ENCODE measurements at regions not wholly inside any gene's neighbourhood (a gene's known extent, or its start where the extent isn't known, plus 50 kb on each side); places are given as distances from the start of the nearest gene placed in this dataset.

GRCh38 chr1:82934074-82934473 lies 1064.9 kb downstream of the TTLL7 start:
- Histone ChIP-seq H3K4me1 (ENCODE audit: control insufficient read depth in 1 of 2, extremely low read depth in 1 of 2, insufficient read depth in 2 of 2, low read length in 2 of 2) (no peaks in the 10 kb centered on the region), H3K9me3 (no peaks in the 10 kb centered on the region), H3K36me3 (ENCODE audit: control insufficient read depth in 2 of 2, extremely low read depth in 1 of 2, insufficient read depth in 1 of 2, low read length in 1 of 2) (no peaks in the 10 kb centered on the region), H3K4me3 (ENCODE audit: control insufficient read depth in 1 of 2, extremely low read depth in 1 of 2, low read length in 1 of 2) (no peak overlapping the region), H3K27me3 (replicated peaks in 1 of 2; ENCODE audit: control insufficient read depth in 2 of 2, extremely low read depth in 1 of 2, insufficient read depth in 2 of 2, low read length in 1 of 2) (no peaks in the 10 kb centered on the region), H3K27ac (ENCODE audit: low read length) (no peak overlapping the region)
- Mint-ChIP-seq H3K27me3 (no peaks in the 10 kb centered on the region), H3K36me3 (no peaks in the 10 kb centered on the region), H3K4me1 (peaks cover 0 to 5% (median 0%) of the 10 kb centered on the region in 3 donors), H3K4me3 (no peak overlapping the region), H3K27ac (no peak overlapping the region), H3K9me3 (peaks cover 0 to 4% (median 0%) of the 10 kb centered on the region in 3 donors)
- ATAC-seq (replicated peaks in 1 of 4) (no peak), DNase-seq (no peak)
- CTCF ChIA-PET: no interaction called here
- WGBS (ENCODE audit: insufficient coverage): 73% methylated on average over 2 of the region's 2 CpGs
- POLR2A ChIA-PET: no interaction called here

- ChIA-PET POLR2A (no interaction called here), CTCF (no interaction called here)
- Mint-ChIP-seq H3K4me1 (peaks cover 0 to 5% (median 0%) of the 10 kb centered on the region in 3 donors), H3K4me3 (no peak overlapping the region), H3K9me3 (peaks cover 0 to 4% (median 0%) of the 10 kb centered on the region in 3 donors), H3K36me3 (no peaks in the 10 kb centered on the region), H3K27ac (no peak overlapping the region), H3K27me3 (no peaks in the 10 kb centered on the region)
- Histone ChIP-seq H3K36me3 (ENCODE audit: control insufficient read depth in 2 of 2, extremely low read depth in 1 of 2, insufficient read depth in 1 of 2, low read length in 1 of 2) (no peaks in the 10 kb centered on the region), H3K4me3 (ENCODE audit: control insufficient read depth in 1 of 2, extremely low read depth in 1 of 2, low read length in 1 of 2) (no peak overlapping the region), H3K27me3 (replicated peaks in 1 of 2; ENCODE audit: control insufficient read depth in 2 of 2, extremely low read depth in 1 of 2, insufficient read depth in 2 of 2, low read length in 1 of 2) (no peaks in the 10 kb centered on the region), H3K27ac (ENCODE audit: low read length) (no peak overlapping the region), H3K9me3 (no peaks in the 10 kb centered on the region), H3K4me1 (ENCODE audit: control insufficient read depth in 1 of 2, extremely low read depth in 1 of 2, insufficient read depth in 2 of 2, low read length in 2 of 2) (no peaks in the 10 kb centered on the region)
- DNase-seq (no peak), ATAC-seq (replicated peaks in 1 of 4) (no peak)
- WGBS (ENCODE audit: insufficient coverage): no CpG with 5 or more reads among the region's 2 CpGs
Measured at GRCh38 chr1:82932727-82933126, 1066.2 kb downstream of the TTLL7 start.

GRCh38 chr1:82932207-82932606 lies 1066.7 kb downstream of the TTLL7 start:
- DNase-seq (no peak), ATAC-seq (replicated peaks in 1 of 4) (no peak)
- peaks cover 0 to 5% (median 0%) of the 10 kb centered on the region in 3 donors for H3K4me1 Mint-ChIP-seq
- H3K4me1 ChIP-seq (ENCODE audit: control insufficient read depth in 1 of 2, extremely low read depth in 1 of 2, insufficient read depth in 2 of 2, low read length in 2 of 2): no peaks in the 10 kb centered on the region
- H3K27ac ChIP-seq (ENCODE audit: low read length): no peak overlapping the region
- CTCF ChIA-PET: no interaction called here
- H3K4me3 ChIP-seq (ENCODE audit: control insufficient read depth in 1 of 2, extremely low read depth in 1 of 2, low read length in 1 of 2): no peak overlapping the region
- no peak overlapping the region for H3K27ac Mint-ChIP-seq
- no peaks in the 10 kb centered on the region for H3K27me3 Mint-ChIP-seq
- no peaks in the 10 kb centered on the region for H3K36me3 Mint-ChIP-seq
- H3K9me3 ChIP-seq: no peaks in the 10 kb centered on the region
- H3K4me3 Mint-ChIP-seq: no peak overlapping the region
- no CpG with 5 or more reads among the region's 2 CpGs for WGBS (ENCODE audit: insufficient coverage)
- H3K36me3 ChIP-seq (ENCODE audit: control insufficient read depth in 2 of 2, extremely low read depth in 1 of 2, insufficient read depth in 1 of 2, low read length in 1 of 2): no peaks in the 10 kb centered on the region
- POLR2A ChIA-PET: no interaction called here
- H3K9me3 Mint-ChIP-seq: peaks cover 0 to 4% (median 0%) of the 10 kb centered on the region in 3 donors
- no peaks in the 10 kb centered on the region for H3K27me3 ChIP-seq (replicated peaks in 1 of 2; ENCODE audit: control insufficient read depth in 2 of 2, extremely low read depth in 1 of 2, insufficient read depth in 2 of 2, low read length in 1 of 2)

GRCh38 chr1:82931006-82931405 lies 1067.9 kb downstream of the TTLL7 start:
- no peaks in the 10 kb centered on the region for H3K9me3 ChIP-seq
- H3K4me3 ChIP-seq (ENCODE audit: control insufficient read depth in 1 of 2, extremely low read depth in 1 of 2, low read length in 1 of 2): no peak overlapping the region
- CTCF ChIA-PET: interaction anchor here in 1 of 2 donors (0.7 kb wide), 1 partner anchor 15 kb away, joined by 3 read pairs; no protein-coding TSS in a partner anchor
- H3K27me3 ChIP-seq (replicated peaks in 1 of 2; ENCODE audit: control insufficient read depth in 2 of 2, extremely low read depth in 1 of 2, insufficient read depth in 2 of 2, low read length in 1 of 2): no peaks in the 10 kb centered on the region
- Mint-ChIP-seq H3K36me3 (no peaks in the 10 kb centered on the region), H3K27me3 (no peaks in the 10 kb centered on the region), H3K9me3 (peaks cover 0 to 4% (median 0%) of the 10 kb centered on the region in 3 donors), H3K4me1 (peaks cover 0 to 5% (median 0%) of the 10 kb centered on the region in 3 donors), H3K27ac (no peak overlapping the region), H3K4me3 (no peak overlapping the region)
- no peaks in the 10 kb centered on the region for H3K4me1 ChIP-seq (ENCODE audit: control insufficient read depth in 1 of 2, extremely low read depth in 1 of 2, insufficient read depth in 2 of 2, low read length in 2 of 2)
- H3K27ac ChIP-seq (ENCODE audit: low read length): no peak overlapping the region
- no peaks in the 10 kb centered on the region for H3K36me3 ChIP-seq (ENCODE audit: control insufficient read depth in 2 of 2, extremely low read depth in 1 of 2, insufficient read depth in 1 of 2, low read length in 1 of 2)
- no peak for DNase-seq
- ATAC-seq (replicated peaks in 1 of 4): no peak
- POLR2A ChIA-PET: no interaction called here

- Mint-ChIP-seq H3K9me3 (peaks cover 0 to 2% (median 1%) of the 10 kb centered on the region in 3 donors), H3K36me3 (no peaks in the 10 kb centered on the region), H3K4me3 (no peak overlapping the region), H3K27ac (no peak overlapping the region), H3K27me3 (no peaks in the 10 kb centered on the region), H3K4me1 (peaks cover 0 to 5% (median 0%) of the 10 kb centered on the region in 3 donors)
- no peak for ATAC-seq (replicated peaks in 1 of 4)
- 41% methylated on average over 1 of the region's 1 CpG for WGBS (ENCODE audit: insufficient coverage)
- POLR2A ChIA-PET: no interaction called here
- no peaks in the 10 kb centered on the region for H3K4me1 ChIP-seq (ENCODE audit: control insufficient read depth in 1 of 2, extremely low read depth in 1 of 2, insufficient read depth in 2 of 2, low read length in 2 of 2)
- H3K27me3 ChIP-seq (replicated peaks in 1 of 2; ENCODE audit: control insufficient read depth in 2 of 2, extremely low read depth in 1 of 2, insufficient read depth in 2 of 2, low read length in 1 of 2): no peaks in the 10 kb centered on the region
- no peak for DNase-seq
- no peaks in the 10 kb centered on the region for H3K9me3 ChIP-seq
- H3K27ac ChIP-seq (ENCODE audit: low read length): no peak overlapping the region
- no peaks in the 10 kb centered on the region for H3K36me3 ChIP-seq (ENCODE audit: control insufficient read depth in 2 of 2, extremely low read depth in 1 of 2, insufficient read depth in 1 of 2, low read length in 1 of 2)
- CTCF ChIA-PET: no interaction called here
- no peak overlapping the region for H3K4me3 ChIP-seq (ENCODE audit: control insufficient read depth in 1 of 2, extremely low read depth in 1 of 2, low read length in 1 of 2)
Measured at GRCh38 chr1:82927753-82928152, 1071.2 kb downstream of the TTLL7 start.

- no peak overlapping the region for H3K4me3 ChIP-seq (ENCODE audit: control insufficient read depth in 1 of 2, extremely low read depth in 1 of 2, low read length in 1 of 2)
- ATAC-seq (replicated peaks in 1 of 4) (no peak), DNase-seq (no peak)
- no peaks in the 10 kb centered on the region for H3K27me3 ChIP-seq (replicated peaks in 1 of 2; ENCODE audit: control insufficient read depth in 2 of 2, extremely low read depth in 1 of 2, insufficient read depth in 2 of 2, low read length in 1 of 2)
- Mint-ChIP-seq H3K27me3 (no peaks in the 10 kb centered on the region), H3K4me1 (no peaks in the 10 kb centered on the region), H3K36me3 (no peaks in the 10 kb centered on the region), H3K9me3 (peaks cover 0 to 2% (median 0%) of the 10 kb centered on the region in 3 donors), H3K4me3 (no peak overlapping the region), H3K27ac (no peak overlapping the region)
- H3K4me1 ChIP-seq (ENCODE audit: control insufficient read depth in 1 of 2, extremely low read depth in 1 of 2, insufficient read depth in 2 of 2, low read length in 2 of 2): no peaks in the 10 kb centered on the region
- 72% methylated on average over 2 of the region's 2 CpGs for WGBS (ENCODE audit: insufficient coverage)
- ChIA-PET POLR2A (no interaction called here), CTCF (no interaction called here)
- H3K9me3 ChIP-seq: no peaks in the 10 kb centered on the region
- H3K27ac ChIP-seq (ENCODE audit: low read length): no peak overlapping the region
- H3K36me3 ChIP-seq (ENCODE audit: control insufficient read depth in 2 of 2, extremely low read depth in 1 of 2, insufficient read depth in 1 of 2, low read length in 1 of 2): no peaks in the 10 kb centered on the region
Measured at GRCh38 chr1:82924666-82925065, 1074.3 kb downstream of the TTLL7 start.

GRCh38 chr1:82923931-82924330 lies 1075.0 kb downstream of the TTLL7 start:
- Mint-ChIP-seq H3K27me3 (no peaks in the 10 kb centered on the region), H3K27ac (no peak overlapping the region), H3K4me1 (no peaks in the 10 kb centered on the region), H3K36me3 (no peaks in the 10 kb centered on the region), H3K4me3 (no peak overlapping the region), H3K9me3 (peaks cover 0 to 2% (median 0%) of the 10 kb centered on the region in 3 donors)
- Histone ChIP-seq H3K9me3 (no peaks in the 10 kb centered on the region), H3K36me3 (ENCODE audit: control insufficient read depth in 2 of 2, extremely low read depth in 1 of 2, insufficient read depth in 1 of 2, low read length in 1 of 2) (no peaks in the 10 kb centered on the region), H3K4me3 (ENCODE audit: control insufficient read depth in 1 of 2, extremely low read depth in 1 of 2, low read length in 1 of 2) (no peak overlapping the region), H3K27me3 (replicated peaks in 1 of 2; ENCODE audit: control insufficient read depth in 2 of 2, extremely low read depth in 1 of 2, insufficient read depth in 2 of 2, low read length in 1 of 2) (no peaks in the 10 kb centered on the region), H3K27ac (ENCODE audit: low read length) (no peak overlapping the region), H3K4me1 (ENCODE audit: control insufficient read depth in 1 of 2, extremely low read depth in 1 of 2, insufficient read depth in 2 of 2, low read length in 2 of 2) (no peaks in the 10 kb centered on the region)
- CTCF ChIA-PET: no interaction called here
- POLR2A ChIA-PET: no interaction called here
- ATAC-seq (replicated peaks in 1 of 4) (no peak), DNase-seq (no peak)
- WGBS (ENCODE audit: insufficient coverage): no CpG with 5 or more reads among the region's 4 CpGs

All from T-cell (primary cell).